ACC112 (cell line): ENCODE measurements at regions not wholly inside any gene's neighbourhood (a gene's known extent, or its start where the extent isn't known, plus 50 kb on each side); places are given as distances from the start of the nearest gene placed in this dataset.

ENCODE experiments used
- H2AFZ ChIP-seq: fragments of 200-600 bp; sonication (generic); one replicate; pipeline ENCODE4 v1.6.0; 2017; ENCODE audit warnings: antibody characterized with exemption, low read length; ENCODE audit not compliant: unreplicated experiment
- H3K27ac ChIP-seq: fragments of 200-600 bp; sonication (generic); 2 replicates; pipeline ENCODE4 v1.5.1; 2014; ENCODE audit warnings: low read depth, mild to moderate bottlenecking, antibody characterized with exemption, low read length, moderate library complexity
- H3K27me3 ChIP-seq: fragments of 200-600 bp; sonication (generic); 2 replicates; pipeline ENCODE4 v1.6.1; 2014; ENCODE audit warnings: mild to moderate bottlenecking, antibody characterized with exemption, low read length, moderate library complexity, mixed read lengths; ENCODE audit not compliant: insufficient read depth
- H3K36me3 ChIP-seq: fragments of 200-600 bp; sonication (generic); 2 replicates; pipeline ENCODE4 v1.6.1; 2016; ENCODE audit warnings: mild to moderate bottlenecking, antibody characterized with exemption, low read length, moderate library complexity, mixed read lengths; ENCODE audit not compliant: insufficient read depth
- H3K4me1 ChIP-seq: fragments of 200-600 bp; sonication (generic); one replicate; pipeline ENCODE4 v1.6.1; 2016; ENCODE audit warnings: low read length, mixed read lengths; ENCODE audit not compliant: insufficient read depth, unreplicated experiment, control insufficient read depth
- H3K4me3 ChIP-seq: fragments of 200-600 bp; sonication (generic); 2 replicates; pipeline ENCODE4 v1.5.1; 2014; ENCODE audit warnings: mild to moderate bottlenecking, low read depth, low read length
- H3K79me2 ChIP-seq: fragments of 200-600 bp; sonication (generic); one replicate; pipeline ENCODE4 v1.6.0; 2016; ENCODE audit warnings: low read length; ENCODE audit not compliant: control insufficient read depth, unreplicated experiment, insufficient read depth

- H3K36me3 ChIP-seq = no peaks in the 10 kb centered on the region
- no peaks in the 10 kb centered on the region for H3K79me2 ChIP-seq
- no peaks in the 10 kb centered on the region for H3K4me1 ChIP-seq
- no peak overlapping the region for H3K4me3 ChIP-seq
- H2AFZ ChIP-seq = no peak overlapping the region
- H3K27me3 ChIP-seq = no peaks in the 10 kb centered on the region
- no peak overlapping the region for H3K27ac ChIP-seq
Measured at GRCh38 chr13:34419755-34420154, 522.3 kb upstream of the NBEA start.

GRCh38 chr13:34420702-34421346 lies 521.2 kb upstream of the NBEA start:
- no peak overlapping the region for H2AFZ ChIP-seq
- H3K27ac ChIP-seq = no peak overlapping the region
- no peaks in the 10 kb centered on the region for H3K4me1 ChIP-seq
- no peaks in the 10 kb centered on the region for H3K79me2 ChIP-seq
- no peaks in the 10 kb centered on the region for H3K36me3 ChIP-seq
- H3K4me3 ChIP-seq = no peak overlapping the region
- no peaks in the 10 kb centered on the region for H3K27me3 ChIP-seq

- Histone ChIP-seq H3K27me3 (no peaks in the 10 kb centered on the region), H3K4me1 (no peaks in the 10 kb centered on the region), H3K27ac (no peak overlapping the region), H2AFZ (no peak overlapping the region), H3K4me3 (no peak overlapping the region), H3K79me2 (no peaks in the 10 kb centered on the region), H3K36me3 (no peaks in the 10 kb centered on the region)
Measured at GRCh38 chr13:34421347-34421719, 520.7 kb upstream of the NBEA start.

GRCh38 chr13:34421858-34422475 lies 520.1 kb upstream of the NBEA start:
- H3K4me3 ChIP-seq = no peak overlapping the region
- no peak overlapping the region for H2AFZ ChIP-seq
- no peaks in the 10 kb centered on the region for H3K36me3 ChIP-seq
- no peak overlapping the region for H3K27ac ChIP-seq
- no peaks in the 10 kb centered on the region for H3K79me2 ChIP-seq
- H3K27me3 ChIP-seq = no peaks in the 10 kb centered on the region
- no peaks in the 10 kb centered on the region for H3K4me1 ChIP-seq

- H2AFZ ChIP-seq = no peak overlapping the region
- no peaks in the 10 kb centered on the region for H3K27me3 ChIP-seq
- no peak overlapping the region for H3K27ac ChIP-seq
Measured at GRCh38 chr13:34422956-34423355, 519.1 kb upstream of the NBEA start.

GRCh38 chr13:34425327-34425949 lies 516.6 kb upstream of the NBEA start:
- H3K36me3 ChIP-seq = no peaks in the 10 kb centered on the region
- H3K4me3 ChIP-seq = no peak overlapping the region
- no peaks in the 10 kb centered on the region for H3K27me3 ChIP-seq
- no peaks in the 10 kb centered on the region for H3K4me1 ChIP-seq
- no peak overlapping the region for H3K27ac ChIP-seq
- no peaks in the 10 kb centered on the region for H3K79me2 ChIP-seq
- no peak overlapping the region for H2AFZ ChIP-seq

More at GRCh38 chr13:34422956-34423355, 519.1 kb upstream of the NBEA start:
- no peak overlapping the region for H3K4me3 ChIP-seq
- H3K4me1 ChIP-seq = no peaks in the 10 kb centered on the region
- no peaks in the 10 kb centered on the region for H3K36me3 ChIP-seq
- H3K79me2 ChIP-seq = no peaks in the 10 kb centered on the region

GRCh38 chr13:34428911-34429310 lies 513.2 kb upstream of the NBEA start:
- H3K27ac ChIP-seq = no peak overlapping the region
- no peaks in the 10 kb centered on the region for H3K36me3 ChIP-seq
- no peak overlapping the region for H3K4me3 ChIP-seq
- H2AFZ ChIP-seq = no peak overlapping the region
- H3K27me3 ChIP-seq = no peaks in the 10 kb centered on the region
- H3K79me2 ChIP-seq = no peaks in the 10 kb centered on the region
- no peaks in the 10 kb centered on the region for H3K4me1 ChIP-seq

- Histone ChIP-seq H3K4me3 (no peak overlapping the region), H3K36me3 (no peaks in the 10 kb centered on the region)
Measured at GRCh38 chr13:34430294-34430693, 511.8 kb upstream of the NBEA start.

GRCh38 chr13:34431827-34432581 lies 510.1 kb upstream of the NBEA start:
- Histone ChIP-seq H3K4me1 (peaks cover 3% of the 10 kb centered on the region), H3K79me2 (no peaks in the 10 kb centered on the region), H3K4me3 (no peak overlapping the region), H3K36me3 (no peaks in the 10 kb centered on the region), H3K27me3 (no peaks in the 10 kb centered on the region), H3K27ac (no peak overlapping the region), H2AFZ (no peak overlapping the region)

More at GRCh38 chr13:34430294-34430693, 511.8 kb upstream of the NBEA start:
- Histone ChIP-seq H3K27ac (no peak overlapping the region), H2AFZ (no peak overlapping the region), H3K79me2 (no peaks in the 10 kb centered on the region), H3K4me1 (peaks cover 3% of the 10 kb centered on the region), H3K27me3 (no peaks in the 10 kb centered on the region)

- Histone ChIP-seq H3K4me1 (peaks cover 3% of the 10 kb centered on the region), H3K27me3 (no peaks in the 10 kb centered on the region), H3K79me2 (no peaks in the 10 kb centered on the region), H2AFZ (no peak overlapping the region), H3K36me3 (no peaks in the 10 kb centered on the region), H3K27ac (no peak overlapping the region), H3K4me3 (no peak overlapping the region)
Measured at GRCh38 chr13:34435338-34435737, 506.7 kb upstream of the NBEA start.
